Tongue (tissue), 1 donor: ENCODE measurements at regions not wholly inside any gene's neighbourhood (a gene's known extent, or its start where the extent isn't known, plus 50 kb on each side); places are given as distances from the start of the nearest gene placed in this dataset.
"Not testable (repeated sequence)": the region's sequence is repeated elsewhere in the genome, so short reads cannot be mapped to it uniquely, and the experiment has no call there.

Source experiments
- DNase-seq: peaks from one replicate; pipeline ENCODE4 v3.0.0-alpha.2; 2015

DNA sequence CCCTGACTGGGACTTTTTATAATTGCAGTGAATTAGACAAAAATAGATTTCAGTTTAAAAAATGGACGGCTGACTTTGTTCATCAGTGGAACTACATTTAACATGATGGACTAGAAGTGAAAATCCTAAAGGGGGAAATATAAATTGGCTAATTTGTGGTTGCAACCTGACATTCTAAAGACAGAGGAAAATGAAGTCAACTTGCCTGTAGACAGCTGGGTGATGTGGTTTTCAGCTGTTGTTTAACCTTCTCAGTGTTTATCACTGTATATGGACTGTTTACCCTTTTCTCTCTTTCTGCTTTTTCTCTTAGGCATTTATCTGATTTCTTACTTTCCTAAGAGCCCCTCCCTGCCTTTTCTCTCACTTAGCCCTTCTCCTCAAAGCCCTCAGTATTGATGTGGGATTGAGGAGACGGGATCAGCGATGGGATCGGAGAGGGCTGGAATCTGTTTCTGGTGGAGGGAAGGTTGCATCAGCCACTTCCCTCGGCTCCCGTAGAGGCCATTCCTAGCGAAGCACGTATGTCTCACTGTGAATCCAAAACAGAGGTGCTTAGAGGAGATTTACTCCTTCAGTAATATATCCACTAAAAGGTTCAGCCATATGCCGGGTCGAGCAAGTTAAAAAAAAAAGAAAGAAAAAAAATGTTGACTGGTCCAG lies 109.0 kb upstream of the KLF6 start:
- no peak for DNase-seq

DNA sequence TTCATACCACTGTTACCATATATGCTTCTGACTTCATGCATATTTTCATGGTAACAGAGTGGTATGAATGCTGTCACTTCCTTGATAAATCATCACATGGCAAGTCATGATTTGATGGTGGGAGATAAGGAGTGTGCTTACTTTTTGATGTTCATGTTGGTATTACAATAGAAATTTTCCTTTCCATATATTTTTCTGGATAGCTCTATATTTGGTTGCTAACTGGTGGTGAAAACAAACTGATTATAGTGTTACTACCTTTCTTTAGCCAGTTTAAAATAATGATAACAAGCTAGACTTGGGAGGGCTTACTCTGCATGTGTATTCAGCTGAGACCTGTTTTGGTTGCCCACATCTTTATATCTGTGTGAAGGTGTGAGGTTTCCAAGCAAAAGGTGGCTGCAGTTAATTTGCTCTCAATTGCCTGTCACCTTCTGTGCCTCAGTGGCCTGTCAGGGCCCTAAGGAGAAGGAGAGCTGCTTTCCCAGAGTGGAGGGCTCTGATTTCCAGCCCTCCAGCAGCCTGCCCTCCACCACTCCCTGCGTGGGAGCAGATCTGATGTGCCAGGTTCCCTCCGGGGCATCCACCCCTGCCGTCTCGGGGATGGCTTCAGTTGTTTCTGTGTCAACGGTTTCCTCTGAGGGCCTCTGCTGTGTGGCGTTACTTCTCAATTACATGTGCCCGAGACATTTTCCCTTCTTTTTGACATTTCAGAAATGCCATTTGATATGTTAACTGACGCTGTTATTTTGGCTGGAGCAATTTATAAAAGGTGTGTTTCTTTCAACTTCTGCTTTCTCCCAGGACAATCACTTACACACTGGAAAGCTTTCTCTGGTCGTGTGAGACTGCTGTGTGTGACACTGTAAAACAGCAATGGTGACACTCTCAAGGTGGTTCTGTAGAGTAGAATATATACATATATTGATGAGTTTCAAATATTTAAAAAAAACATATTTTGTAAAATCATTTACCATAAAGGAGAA lies 107.7 kb upstream of the KLF6 start:
- DNase-seq = no peak

GRCh38 chr10:3891396-3891795 lies 106.4 kb upstream of the KLF6 start:
- no peak for DNase-seq

GRCh38 chr10:3890602-3891352 lies 105.8 kb upstream of the KLF6 start:
- no peak for DNase-seq

- no peak for DNase-seq
Measured at GRCh38 chr10:3889961-3890522, 105.0 kb upstream of the KLF6 start.

- DNase-seq = no peak
Measured at GRCh38 chr10:3887885-3888476, 103.0 kb upstream of the KLF6 start.

DNA sequence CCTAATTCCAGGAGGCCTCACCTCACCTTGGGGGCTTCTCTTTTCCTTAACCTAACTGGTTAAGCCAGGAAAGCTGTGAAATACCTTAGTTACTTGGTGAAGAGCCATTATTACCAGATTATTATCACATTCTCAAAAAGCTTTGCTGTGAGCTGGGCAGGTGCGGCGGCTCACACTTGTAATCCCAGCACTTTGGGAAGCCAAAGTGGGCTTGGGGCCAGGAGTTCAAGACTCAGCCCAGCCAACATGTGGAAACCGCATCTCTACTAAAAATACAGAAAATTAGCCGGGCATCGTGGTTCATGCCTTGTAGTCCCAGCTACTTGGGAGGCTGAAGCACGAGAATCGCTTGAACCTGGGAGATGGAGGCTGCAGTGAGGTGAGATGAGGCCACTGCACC lies 102.4 kb upstream of the KLF6 start:
- peak; percentile 44 for DNase-seq

DNA sequence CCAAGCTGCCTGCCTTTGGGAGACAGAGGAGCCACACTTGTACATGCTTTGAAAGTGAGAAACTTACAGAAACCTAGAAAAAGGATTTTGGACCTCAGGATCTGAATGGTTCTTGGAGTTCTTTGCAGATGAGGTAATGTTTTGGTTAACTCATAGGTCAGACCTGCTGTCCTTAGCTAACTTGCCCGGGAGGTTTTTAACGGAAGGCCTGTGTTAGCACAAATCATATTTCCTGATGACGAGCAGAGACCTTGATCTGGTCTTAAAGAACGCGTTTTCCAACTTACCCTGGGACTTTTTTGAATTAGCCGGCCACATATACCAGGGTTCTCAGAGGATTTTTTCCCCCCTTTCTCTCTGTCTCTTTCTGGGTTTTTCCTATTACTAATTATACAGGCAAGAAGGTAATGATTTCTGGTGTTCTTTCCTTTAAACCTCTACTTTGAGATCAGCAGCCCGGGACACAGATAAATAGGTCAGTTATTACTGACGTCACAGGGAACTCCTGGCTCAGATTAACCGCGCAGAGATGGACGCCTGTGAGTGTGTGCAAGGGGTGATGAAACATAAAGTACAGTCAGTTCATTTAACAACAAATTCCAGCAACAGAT lies 101.7 kb upstream of the KLF6 start:
- peak; percentile 64 for DNase-seq

GRCh38 chr10:3886191-3886590 lies 101.2 kb upstream of the KLF6 start:
- DNase-seq = peak; percentile 68

GRCh38 chr10:3882855-3883254 lies 97.8 kb upstream of the KLF6 start:
- DNase-seq = no peak

- no peak for DNase-seq
Measured at GRCh38 chr10:3881622-3882021, 96.6 kb upstream of the KLF6 start.

DNA sequence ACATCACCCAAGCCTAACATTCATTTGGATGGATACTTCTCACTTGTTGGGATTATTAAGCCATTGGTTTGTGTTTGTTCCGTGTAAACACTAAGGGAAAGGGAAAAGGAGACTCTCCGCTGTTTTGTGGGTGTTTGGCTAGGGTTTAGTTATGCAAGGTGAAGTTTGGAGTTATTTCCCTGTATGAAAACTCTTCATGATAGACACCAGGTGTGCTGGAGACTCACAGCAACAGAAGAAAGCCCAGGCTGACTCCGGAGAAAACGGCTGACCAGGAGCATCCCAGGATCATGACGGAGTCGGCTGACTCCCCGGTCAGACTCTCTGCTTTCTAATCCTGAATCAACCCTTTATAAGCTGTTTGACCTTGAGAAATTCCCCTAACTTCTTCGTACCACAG lies 94.1 kb upstream of the KLF6 start:
- DNase-seq = no peak

DNA sequence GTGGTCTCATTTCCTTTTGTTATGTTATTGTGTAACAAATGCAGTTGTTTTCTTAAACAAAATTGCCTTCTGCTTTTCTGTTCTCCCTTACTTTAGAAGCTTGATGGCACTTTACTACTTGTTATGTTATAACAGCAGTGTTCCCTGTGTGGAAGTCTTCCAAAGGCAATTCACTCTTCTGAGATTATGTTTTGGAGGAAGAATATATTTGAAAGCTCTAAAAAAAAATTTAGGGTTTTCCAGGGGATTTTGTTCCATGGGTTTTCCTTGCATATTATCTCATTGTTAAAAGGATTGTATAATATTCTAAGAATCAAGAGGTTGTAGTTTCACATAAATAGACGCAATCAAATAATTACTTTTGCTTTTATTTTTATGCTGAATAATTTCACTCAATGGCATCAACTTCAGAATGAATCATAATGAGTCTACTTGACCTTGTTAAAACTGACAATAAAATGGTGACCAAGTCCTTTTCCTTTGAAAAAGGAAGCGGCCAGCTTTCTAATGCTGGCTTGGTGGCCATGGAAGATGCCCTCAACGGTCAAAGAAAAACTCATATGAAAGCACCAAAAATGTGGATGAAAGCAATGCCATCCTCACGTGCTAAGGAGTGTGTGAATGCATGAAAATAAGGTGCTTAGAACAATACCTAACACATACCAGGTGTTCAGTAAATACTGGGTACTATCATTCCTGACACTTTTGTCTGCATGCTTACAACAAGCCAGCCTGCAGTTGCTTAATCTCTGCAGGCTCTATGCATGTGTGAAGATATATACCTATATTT lies 92.4 kb upstream of the KLF6 start:
- DNase-seq = no peak

GRCh38 chr10:3876350-3876962 lies 91.4 kb upstream of the KLF6 start:
- DNase-seq = no peak

- no peak for DNase-seq
Measured at GRCh38 chr10:3875842-3876235, 90.8 kb upstream of the KLF6 start.

DNA sequence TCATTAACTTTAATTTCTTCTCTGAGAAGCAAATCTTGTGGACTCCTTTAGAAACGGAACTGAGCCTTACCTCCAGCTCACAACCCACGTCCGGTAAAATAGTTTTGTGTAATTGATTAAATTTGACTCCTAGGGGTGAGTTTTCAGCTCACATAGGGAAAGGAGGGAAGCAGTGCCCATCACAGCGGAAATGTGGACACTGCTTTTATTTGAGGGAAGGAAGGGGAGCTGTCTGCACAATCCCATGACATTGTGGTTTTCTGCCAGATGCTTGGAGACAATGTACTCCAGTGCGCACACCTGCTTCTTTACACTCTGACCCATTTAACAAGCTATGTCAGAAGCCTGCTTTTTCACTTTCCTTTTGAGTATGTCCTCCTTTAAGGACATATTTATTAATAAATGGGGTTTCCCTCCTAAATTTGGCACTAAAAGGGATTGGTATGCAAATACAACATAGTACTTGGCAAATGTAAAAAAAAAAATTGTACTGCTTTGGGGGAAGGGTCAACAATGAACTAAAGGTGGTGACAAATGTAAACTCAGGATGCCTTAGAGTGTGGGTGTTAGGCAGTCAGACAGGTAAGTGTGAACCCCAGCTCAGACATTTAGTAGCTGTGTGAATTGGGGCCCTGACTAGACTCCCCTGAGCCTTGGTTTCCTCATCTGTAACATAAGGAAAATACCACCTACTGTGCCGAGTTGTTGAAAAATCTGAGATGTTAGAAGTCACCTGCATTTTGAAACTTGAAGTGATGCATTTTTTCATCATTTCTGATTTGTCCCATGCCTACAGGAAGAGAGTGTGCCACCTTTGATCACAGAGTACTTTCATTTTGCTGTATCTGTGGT lies 90.2 kb upstream of the KLF6 start:
- peak; percentile 58 for DNase-seq

- not testable (repeated sequence) for DNase-seq
Measured at GRCh38 chr10:3874610-3874989, 89.6 kb upstream of the KLF6 start.

- peak; percentile 85 for DNase-seq
Measured at GRCh38 chr10:3873728-3874461, 88.9 kb upstream of the KLF6 start.
